ENCODE measurements at regions not wholly inside any gene's neighbourhood (a gene's known extent, or its start where the extent isn't known, plus 50 kb on each side); places are given as distances from the start of the nearest gene placed in this dataset.

- no peak for TF ChIP-seq ZFP1 (CRISPR knock-in tag; IDR thresholded peaks at IDR 0.05)
- TF ChIP-seq FIP1L1 (IDR thresholded peaks at IDR 0.05; ENCODE audit: low read depth, low read length, poor library complexity, severe bottlenecking), result no peak
- no peak for TF ChIP-seq REST (IDR thresholded peaks at IDR 0.05; ENCODE audit: borderline replicate concordance)
- no peak for TF ChIP-seq REST (CRISPR knock-in tag; IDR thresholded peaks at IDR 0.05; ENCODE audit: low read depth)
- TF ChIP-seq YBX1 (IDR thresholded peaks at IDR 0.05), result no peak
- TF ChIP-seq ATF7 (IDR thresholded peaks at IDR 0.05), result no peak
- no peak for TF ChIP-seq HCFC1 (IDR thresholded peaks at IDR 0.05; ENCODE audit: low read depth, low read length)
- no peak for TF ChIP-seq POLR2H (tag; IDR thresholded peaks at IDR 0.05; ENCODE audit: low read depth)
- no peak for TF ChIP-seq SRSF7 (optimal IDR thresholded peaks at IDR 0.05; ENCODE audit: low read depth, low read length)
- TF ChIP-seq TAF7 (tag; IDR thresholded peaks at IDR 0.05), result no peak
- TF ChIP-seq NRF1 (conservative IDR thresholded peaks at IDR 0.05 in 1 of 2, IDR thresholded peaks at IDR 0.05 in 1 of 2), result no peak
Observed at GRCh38 chr6:4192627-4193026, 57.3 kb upstream of the ECI2 start (continued).

Data from K562 (cell line).